ENCODE measurements at regions not wholly inside any gene's neighbourhood (a gene's known extent, or its start where the extent isn't known, plus 50 kb on each side); places are given as distances from the start of the nearest gene placed in this dataset.

GRCh38 chr11:80627364-80627763 lies 1186.5 kb upstream of the TENM4 start:
- DNase-seq, result no peak

- DNase-seq, result no peak
Observed at GRCh38 chr11:80626721-80627120, 1185.9 kb upstream of the TENM4 start.

DNA sequence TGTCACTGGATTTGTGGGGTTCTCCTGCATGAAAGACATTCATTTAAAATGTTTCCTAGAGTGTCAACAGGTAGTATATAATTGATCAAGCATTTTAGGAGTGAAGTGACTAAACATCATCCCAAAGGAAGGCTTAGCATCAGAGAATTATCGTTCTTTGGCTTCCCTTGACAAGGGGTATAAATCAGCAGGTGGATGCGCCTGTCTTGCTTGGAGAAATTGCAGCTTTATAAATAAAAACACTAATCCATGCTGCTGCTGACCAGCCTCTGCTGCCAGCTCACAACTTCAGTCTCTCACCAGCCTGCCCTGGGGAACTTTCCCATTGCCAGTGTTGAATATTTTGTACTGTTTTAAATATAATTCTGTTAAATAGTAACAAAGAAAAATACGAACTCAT lies 1184.7 kb upstream of the TENM4 start:
- no peak for DNase-seq

- DNase-seq, result no peak
Observed at GRCh38 chr11:80621871-80622270, 1181.0 kb upstream of the TENM4 start.

DNA sequence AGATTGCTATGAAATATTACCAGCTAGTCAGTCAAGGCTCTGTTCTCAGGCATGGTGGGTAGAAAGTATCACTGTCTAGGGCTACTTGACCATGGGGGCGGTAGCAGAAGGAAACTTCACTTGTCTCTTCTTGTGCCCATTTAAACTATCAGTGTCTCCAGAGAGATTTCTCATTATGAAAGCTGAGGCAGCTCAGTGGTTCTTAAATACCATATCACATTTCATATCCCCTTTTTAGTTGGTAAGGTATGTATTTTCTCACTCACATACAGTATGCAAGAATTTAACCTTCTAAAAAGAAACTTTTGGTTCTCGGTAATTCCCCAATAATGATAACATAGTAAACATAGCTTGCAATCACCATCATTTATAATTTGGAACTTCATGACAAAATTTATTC lies 1180.0 kb upstream of the TENM4 start:
- DNase-seq, result no peak

DNA sequence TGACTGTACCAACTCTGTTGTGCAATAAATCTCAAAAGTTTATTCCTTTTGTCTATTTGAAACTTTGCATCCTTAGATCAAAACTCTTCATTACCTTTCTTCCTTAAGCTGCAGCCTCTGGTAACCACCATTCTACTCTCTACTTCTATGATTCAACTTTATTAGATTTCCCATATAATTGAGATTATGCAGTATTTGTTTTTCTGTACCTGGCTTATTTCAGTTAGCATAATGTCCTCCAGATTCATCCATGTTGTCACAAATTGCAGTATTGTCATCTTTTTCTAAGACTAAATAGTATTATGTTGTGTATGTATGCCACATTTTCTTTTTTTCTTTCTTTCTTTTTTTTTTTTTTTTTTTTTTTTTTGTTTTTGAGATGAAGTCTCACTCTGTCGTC lies 1176.3 kb upstream of the TENM4 start:
- no peak for DNase-seq

- DNase-seq, result no peak
Observed at GRCh38 chr11:80616070-80616800, 1175.4 kb upstream of the TENM4 start.

DNA sequence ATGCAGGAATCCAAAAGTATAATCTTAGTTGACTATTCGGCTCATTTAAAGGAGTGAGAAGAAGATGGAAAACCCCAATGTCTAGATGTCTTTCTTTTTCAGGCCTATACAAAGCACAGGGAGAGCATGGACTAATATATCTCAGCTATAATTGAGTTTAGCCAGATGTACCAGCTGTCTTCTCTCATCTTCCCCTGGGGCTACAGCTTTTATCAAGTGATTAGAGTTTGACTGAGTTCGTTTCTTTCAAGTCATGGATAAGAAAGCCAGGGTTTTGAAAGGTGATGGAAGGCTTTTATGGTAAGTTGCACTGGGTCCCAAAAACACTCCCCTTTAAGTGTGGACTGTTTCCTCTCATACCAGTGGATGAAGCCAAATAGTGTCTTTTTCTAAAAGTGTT lies 1172.8 kb upstream of the TENM4 start:
- no peak for DNase-seq

- no peak for DNase-seq
Observed at GRCh38 chr11:80610516-80610915, 1169.7 kb upstream of the TENM4 start.

DNA sequence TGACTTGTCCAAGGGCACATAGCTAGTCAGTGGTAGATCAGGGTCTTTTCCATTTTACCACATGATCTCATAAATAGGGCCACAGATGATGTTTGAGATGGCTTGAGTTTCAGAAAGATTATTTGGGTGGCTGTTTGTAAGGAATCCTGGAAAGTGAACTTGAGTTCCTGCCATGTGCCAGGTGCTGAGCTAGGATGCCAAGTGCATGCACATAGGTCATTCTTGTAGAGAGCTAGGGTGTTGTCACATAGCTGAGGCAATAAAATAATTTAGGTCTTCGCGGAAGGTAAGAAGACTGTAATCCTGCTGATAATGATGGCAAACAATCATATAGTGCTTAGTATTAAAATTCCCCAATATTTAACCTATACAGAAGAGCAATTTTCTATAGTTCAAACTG lies 1162.6 kb upstream of the TENM4 start:
- no peak for DNase-seq

- DNase-seq, result no peak
Observed at GRCh38 chr11:80598905-80599304, 1158.1 kb upstream of the TENM4 start.

DNA sequence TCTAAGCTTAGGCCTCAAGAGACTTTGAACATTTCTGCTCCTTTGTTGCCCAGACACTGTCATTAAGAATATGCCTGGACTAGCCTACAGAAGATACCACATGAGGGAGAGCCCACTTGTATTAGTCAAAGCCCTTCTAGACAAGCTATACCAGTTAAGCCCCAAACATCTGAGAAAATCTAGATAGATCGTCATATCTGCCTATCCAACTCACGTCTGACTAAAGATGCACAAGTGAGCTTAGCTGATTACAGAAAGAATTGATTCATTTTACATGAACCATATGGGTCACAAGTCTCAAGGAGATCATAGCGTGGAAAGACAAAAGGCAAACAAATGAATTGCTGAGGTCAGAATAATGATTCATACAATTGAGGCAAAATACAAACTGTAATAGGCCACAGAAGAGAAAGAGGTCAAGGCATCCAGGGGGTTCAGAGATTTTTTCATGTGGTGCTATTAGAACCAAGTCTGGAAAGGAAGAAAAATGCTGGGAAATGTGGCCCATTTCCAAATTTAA lies 1155.5 kb upstream of the TENM4 start:
- DNase-seq, result no peak

DNA sequence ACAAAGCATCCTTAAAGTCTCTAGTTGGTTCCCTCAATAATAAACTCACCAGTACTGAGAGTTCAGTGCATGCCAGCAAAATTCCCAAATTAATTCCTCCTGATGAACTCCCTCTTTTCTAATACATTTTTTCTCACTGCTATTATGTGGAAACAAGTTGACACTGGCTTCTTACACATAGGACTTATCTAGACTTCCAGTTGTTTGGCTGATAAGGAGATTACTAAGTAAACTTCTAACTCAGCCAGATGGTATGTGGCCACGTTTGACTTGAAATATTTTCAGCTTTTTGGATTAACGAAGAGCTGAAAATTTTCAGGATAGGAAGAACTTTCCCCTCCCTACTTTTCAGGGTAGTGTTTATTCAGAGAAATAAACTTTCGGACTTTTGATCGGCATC lies 1154.2 kb upstream of the TENM4 start:
- DNase-seq, result peak; percentile 8

DNA sequence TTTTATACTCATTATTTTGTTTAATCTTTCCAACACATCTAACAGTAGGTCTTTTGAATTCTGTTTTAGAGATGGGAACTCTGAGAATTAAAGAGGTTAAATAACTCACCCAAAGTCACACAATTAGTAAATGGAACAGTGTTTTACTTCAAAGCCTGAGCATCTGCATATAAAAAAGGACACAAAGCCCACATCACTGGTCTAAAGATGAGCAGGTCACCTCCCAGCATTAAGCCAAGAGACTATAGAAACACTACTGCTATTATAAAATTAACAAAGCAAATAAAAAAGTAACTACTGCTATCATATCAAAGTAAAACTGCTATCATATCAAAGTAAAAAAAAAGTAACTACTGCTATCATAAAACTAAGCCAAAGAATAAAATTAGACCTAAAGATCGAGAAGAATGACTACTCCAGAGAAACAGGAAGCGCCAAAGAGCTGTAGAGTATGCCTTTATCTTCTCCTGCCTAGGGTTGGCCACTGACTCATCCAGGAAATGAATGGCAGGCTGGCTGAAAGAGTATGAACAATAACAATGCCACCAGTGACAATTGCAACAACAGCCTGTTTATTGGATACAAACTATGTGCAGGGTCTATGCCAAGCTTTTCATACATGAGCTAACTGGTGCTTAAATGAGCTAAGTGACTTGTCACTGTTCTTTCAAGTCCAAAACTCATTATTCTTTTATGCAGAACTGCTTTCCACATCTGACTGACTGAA lies 1153.0 kb upstream of the TENM4 start:
- DNase-seq, result peak; percentile 36

DNA sequence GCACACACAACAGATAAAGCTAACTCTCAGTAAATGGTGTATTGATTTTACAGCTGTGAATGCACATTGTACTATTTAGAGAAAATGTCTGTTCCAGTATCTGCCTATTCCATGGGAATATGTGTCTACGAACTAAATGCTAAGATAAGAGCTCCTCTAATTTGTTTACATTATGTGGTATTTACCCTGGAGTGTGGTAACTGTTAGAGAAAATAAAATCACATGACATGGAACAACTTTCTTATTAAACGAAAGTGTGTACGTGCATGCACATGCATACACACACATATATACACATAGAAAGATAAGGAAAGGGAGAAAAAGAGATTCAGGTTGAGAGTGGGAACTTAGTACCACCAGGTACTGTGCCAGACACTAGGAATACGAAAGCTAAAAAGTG lies 1151.7 kb upstream of the TENM4 start:
- no peak for DNase-seq

DNA sequence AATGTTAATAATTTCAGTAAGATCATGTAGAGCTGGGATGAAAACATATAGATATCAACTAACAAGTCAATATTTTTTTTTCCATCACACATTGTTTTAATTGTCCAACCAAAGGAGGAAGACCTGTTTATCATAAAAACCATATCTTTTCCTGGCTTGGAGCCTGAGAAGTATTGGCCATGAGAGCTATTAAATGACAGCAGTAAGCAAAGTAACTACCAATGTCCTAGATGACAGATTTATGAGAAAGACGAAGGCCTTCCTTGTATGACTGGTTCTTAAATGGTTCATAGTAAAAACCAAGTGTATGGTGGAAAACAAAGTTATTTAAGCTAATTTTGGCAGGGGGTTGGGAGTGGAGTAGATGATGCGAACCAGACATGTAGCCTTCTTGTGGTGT lies 1147.1 kb upstream of the TENM4 start:
- no peak for DNase-seq

- DNase-seq, result peak; percentile 0
Observed at GRCh38 chr11:80586464-80586863, 1145.6 kb upstream of the TENM4 start.

GRCh38 chr11:80584661-80585060 lies 1143.8 kb upstream of the TENM4 start:
- DNase-seq, result no peak

GRCh38 chr11:80569832-80570231 lies 1129.0 kb upstream of the TENM4 start:
- no peak for DNase-seq

- DNase-seq, result no peak
Observed at GRCh38 chr11:80565231-80565630, 1124.4 kb upstream of the TENM4 start.

DNA sequence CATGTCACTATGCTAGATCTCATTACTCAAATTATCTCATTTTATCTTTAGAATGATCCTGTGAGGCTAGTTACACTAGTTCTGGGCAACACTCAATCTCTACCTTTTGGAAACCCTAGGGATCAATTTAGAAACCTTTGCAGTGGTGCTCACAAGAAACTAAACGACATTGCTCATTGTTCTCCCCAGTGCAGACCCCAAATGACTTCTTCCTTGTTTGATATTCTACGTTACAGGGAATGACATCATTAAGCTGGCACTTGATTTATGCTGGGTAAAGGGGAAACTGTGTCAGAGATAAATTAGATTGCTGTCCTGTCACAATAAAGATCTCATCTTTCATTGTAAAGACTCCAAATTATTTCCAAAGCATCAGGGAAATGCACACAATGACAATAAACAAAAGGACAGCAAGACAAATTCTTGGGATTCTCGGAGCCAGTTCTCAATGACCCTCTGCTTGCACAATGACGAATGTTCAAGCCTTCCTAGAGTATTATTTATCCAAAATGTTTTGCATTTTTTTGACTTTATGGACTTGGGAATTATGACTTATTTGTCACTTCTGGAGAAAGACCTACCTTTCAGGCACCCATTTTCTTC lies 1121.8 kb upstream of the TENM4 start:
- DNase-seq, result no peak

GRCh38 chr11:80559942-80560341 lies 1119.1 kb upstream of the TENM4 start:
- DNase-seq, result no peak

- DNase-seq, result no peak
Observed at GRCh38 chr11:80553565-80553964, 1112.7 kb upstream of the TENM4 start.

DNA sequence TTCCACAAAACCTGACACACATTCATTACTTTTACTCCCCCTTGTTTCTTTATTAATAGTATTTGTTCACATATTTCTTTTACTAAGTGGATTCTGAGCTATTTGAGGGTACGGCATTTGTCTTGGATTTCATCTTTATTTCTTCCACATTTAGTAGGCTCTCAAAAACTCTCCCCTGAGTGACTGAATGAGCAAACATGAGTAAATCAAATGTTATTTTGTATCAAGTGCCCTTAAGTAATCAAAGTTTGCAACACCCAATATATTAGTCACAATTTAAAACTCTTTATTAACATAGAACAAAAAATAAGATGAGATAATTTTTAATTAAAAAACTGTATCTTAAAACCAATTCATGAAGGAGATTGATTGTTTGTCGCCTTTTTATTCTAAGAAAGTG lies 1101.9 kb upstream of the TENM4 start:
- DNase-seq, result no peak

Measured in fibroblast of skin of right biceps (primary cell).